ENCODE measurements at regions not wholly inside any gene's neighbourhood (a gene's known extent, or its start where the extent isn't known, plus 50 kb on each side); places are given as distances from the start of the nearest gene placed in this dataset.

- TF ChIP-seq CTCF (IDR thresholded peaks at IDR 0.05) (no peak), POLR2A (IDR thresholded peaks at IDR 0.05) (no peak), POLR2AphosphoS5 (IDR thresholded peaks at IDR 0.05) (no peak)
Measured at GRCh38 chr10:6757158-6757557, 177.1 kb upstream of the PRKCQ start.

All from transverse colon (tissue), 4 donors.